ENCODE measurements at regions not wholly inside any gene's neighbourhood (a gene's known extent, or its start where the extent isn't known, plus 50 kb on each side); places are given as distances from the start of the nearest gene placed in this dataset.

- TF ChIP-seq EZH2 (IDR thresholded peaks at IDR 0.05; ENCODE audit: low read length, missing control alignments) (no peak), CTCF (conservative IDR thresholded peaks at IDR 0.05 in 1 of 2, IDR thresholded peaks at IDR 0.05 in 1 of 2; ENCODE audit: low read depth in 1 of 2, low read length in 2 of 2) (no peak)
Observed at GRCh38 chr1:93014168-93014567, 52.9 kb upstream of the DIPK1A start.
